ENCODE measurements at regions not wholly inside any gene's neighbourhood (a gene's known extent, or its start where the extent isn't known, plus 50 kb on each side); places are given as distances from the start of the nearest gene placed in this dataset.

DNA sequence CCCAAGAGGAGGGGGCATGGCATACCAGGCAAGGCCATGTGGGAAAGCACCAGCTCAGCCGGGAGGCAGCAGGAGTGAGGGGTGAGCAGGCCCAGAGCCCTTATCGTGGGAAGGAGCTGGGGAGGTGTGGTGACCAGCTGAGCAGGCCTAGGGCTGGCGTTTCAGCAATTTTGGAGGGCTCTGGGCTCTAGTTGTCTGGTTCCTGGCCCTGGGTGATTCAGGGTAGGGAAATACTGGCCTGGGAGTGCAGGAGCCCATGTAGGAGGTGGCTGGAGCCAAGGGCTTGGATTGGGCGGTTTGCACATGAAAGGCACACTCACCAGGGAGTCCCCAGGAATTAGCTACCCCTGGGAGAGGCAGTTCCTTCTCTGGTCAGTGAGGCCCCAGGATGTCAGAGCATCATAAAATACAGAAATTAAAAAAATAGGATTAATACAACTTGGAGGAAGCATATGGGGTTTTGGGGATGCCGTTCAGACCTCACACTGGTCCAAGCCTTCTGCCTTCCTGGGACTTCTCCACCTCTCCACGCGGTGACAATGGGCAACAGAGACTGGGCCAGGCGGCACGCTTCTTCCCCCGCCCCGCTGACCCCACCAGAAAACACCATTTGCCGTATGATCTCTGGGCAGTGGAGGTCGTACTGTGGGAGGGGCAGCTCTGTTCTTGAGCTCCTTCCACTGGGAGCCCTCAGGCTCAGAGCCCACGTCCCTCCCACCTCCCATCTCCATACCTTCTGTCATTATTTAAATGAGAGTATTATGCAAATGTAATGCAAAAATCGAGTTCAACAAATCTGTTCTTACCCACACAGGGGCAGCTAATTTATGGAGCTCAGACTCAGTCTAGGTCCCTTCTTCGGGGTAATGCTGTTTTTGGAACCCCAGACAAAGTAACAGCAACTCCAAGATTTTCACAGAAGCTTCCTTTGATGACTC lies 133.0 kb upstream of the FAM20C start:
- Histone ChIP-seq H3K4me1 (peaks cover 6% of the 10 kb centered on the region), H3K9me3 (no peaks in the 10 kb centered on the region), H3K36me3 (no peaks in the 10 kb centered on the region), H3K27ac (no peak overlapping the region), H3K4me3 (no peak overlapping the region), H3K27me3 (ENCODE audit: low read depth) (no peaks in the 10 kb centered on the region)
- peak; percentile 19 for DNase-seq
- no peak for ATAC-seq
- intact Hi-C loops (cut with DNase I): no loop called here
- TF ChIP-seq, protein P1, sequence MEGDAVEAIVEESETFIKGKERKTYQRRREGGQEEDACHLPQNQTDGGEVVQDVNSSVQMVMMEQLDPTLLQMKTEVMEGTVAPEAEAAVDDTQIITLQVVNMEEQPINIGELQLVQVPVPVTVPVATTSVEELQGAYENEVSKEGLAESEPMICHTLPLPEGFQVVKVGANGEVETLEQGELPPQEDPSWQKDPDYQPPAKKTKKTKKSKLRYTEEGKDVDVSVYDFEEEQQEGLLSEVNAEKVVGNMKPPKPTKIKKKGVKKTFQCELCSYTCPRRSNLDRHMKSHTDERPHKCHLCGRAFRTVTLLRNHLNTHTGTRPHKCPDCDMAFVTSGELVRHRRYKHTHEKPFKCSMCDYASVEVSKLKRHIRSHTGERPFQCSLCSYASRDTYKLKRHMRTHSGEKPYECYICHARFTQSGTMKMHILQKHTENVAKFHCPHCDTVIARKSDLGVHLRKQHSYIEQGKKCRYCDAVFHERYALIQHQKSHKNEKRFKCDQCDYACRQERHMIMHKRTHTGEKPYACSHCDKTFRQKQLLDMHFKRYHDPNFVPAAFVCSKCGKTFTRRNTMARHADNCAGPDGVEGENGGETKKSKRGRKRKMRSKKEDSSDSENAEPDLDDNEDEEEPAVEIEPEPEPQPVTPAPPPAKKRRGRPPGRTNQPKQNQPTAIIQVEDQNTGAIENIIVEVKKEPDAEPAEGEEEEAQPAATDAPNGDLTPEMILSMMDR (IDR thresholded peaks at IDR 0.05): no peak

DNA sequence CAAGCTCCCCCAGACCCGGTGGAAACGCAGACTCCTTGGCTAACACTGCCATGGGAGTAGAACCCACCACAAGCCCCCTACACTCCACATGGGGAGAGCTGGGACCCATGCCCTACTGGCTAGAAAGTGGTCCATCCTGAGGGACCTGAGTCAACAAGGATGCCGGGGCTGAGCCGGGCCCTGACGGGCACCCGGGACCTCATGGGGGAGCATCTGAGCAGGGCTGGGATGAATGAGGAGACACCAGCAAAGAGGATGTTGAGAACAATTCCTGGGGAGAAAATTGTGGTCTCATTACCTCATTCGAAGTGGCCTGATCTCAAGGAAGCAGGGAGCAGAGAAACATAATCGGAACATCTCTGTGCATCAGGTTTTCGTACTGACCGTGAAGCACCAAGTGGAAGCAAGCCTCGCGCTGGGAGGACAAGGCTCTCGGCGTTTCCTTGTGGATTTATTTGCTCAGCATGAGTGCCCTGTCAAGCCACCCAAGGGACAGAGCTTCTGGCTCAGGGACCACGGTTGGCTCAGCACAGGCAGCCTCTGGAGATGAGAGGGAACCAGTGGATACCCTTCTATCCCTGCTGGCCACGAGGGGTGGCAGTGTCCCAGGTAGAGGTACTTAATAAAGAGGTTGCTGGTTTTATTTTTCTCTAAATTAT lies 132.2 kb upstream of the FAM20C start:
- ATAC-seq (no peak), DNase-seq (peak; percentile 55)
- Histone ChIP-seq H3K27ac (no peak overlapping the region), H3K4me3 (no peak overlapping the region), H3K9me3 (no peaks in the 10 kb centered on the region), H3K27me3 (ENCODE audit: low read depth) (no peaks in the 10 kb centered on the region), H3K4me1 (peaks cover 6% of the 10 kb centered on the region), H3K36me3 (no peaks in the 10 kb centered on the region)
- TF ChIP-seq, protein P1 (IDR thresholded peaks at IDR 0.05): no peak
- intact Hi-C loops (cut with DNase I): no loop called here

DNA sequence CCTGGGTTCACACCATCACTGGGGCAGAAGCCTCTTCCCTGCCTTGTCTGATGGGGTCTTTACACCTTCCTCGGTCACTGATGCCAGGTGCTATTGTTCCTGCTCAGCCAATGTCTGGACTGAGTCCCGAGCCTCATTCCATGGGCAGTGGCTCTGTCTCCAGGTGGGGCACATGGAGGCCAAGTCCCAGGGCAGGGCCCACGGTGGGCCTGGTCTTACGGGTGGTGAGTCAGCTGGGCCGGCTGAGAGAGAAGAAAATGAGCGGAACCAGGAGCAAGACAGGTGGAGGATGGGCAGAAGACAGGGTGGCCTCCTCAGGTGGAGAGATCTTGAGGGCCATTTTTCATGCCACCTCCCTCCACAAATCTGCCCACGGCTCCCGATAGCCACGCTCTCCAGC lies 131.7 kb upstream of the FAM20C start:
- Histone ChIP-seq H3K27ac (no peak overlapping the region), H3K36me3 (no peaks in the 10 kb centered on the region), H3K4me1 (peaks cover 6% of the 10 kb centered on the region), H3K4me3 (no peak overlapping the region), H3K27me3 (ENCODE audit: low read depth) (no peaks in the 10 kb centered on the region), H3K9me3 (no peaks in the 10 kb centered on the region)
- TF ChIP-seq, protein P1 (IDR thresholded peaks at IDR 0.05): no peak
- peak; percentile 41 for DNase-seq
- ATAC-seq: no peak
- intact Hi-C loops (cut with DNase I): no loop called here

DNA sequence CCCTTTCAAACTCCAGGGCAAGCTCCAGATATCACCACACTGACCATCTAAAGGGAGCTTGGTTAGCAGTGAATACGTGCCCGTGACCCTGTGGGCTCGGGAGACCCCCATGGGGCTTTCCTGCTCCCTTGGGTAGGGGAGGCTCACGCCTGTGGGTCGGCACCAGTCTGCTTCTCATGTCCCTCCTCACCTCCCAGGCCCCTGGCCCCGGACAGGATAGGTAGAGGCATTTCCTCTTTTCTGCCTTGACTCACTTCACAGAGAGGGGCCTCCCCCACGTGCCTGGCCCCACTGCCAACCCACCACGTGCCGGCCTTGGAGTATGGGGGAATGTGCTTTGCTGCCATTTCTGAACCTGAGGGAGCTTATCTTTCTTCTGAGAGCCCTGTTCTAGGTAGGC lies 131.3 kb upstream of the FAM20C start:
- H3K4me3 ChIP-seq: no peak overlapping the region
- H3K36me3 ChIP-seq: no peaks in the 10 kb centered on the region
- H3K27me3 ChIP-seq (ENCODE audit: low read depth): no peaks in the 10 kb centered on the region
- peak; percentile 49 for DNase-seq
- TF ChIP-seq, protein P1 (IDR thresholded peaks at IDR 0.05): no peak
- peaks cover 6% of the 10 kb centered on the region for H3K4me1 ChIP-seq
- intact Hi-C loops (cut with DNase I): no loop called here
- ATAC-seq: no peak
- H3K9me3 ChIP-seq: no peaks in the 10 kb centered on the region
- H3K27ac ChIP-seq: no peak overlapping the region

DNA sequence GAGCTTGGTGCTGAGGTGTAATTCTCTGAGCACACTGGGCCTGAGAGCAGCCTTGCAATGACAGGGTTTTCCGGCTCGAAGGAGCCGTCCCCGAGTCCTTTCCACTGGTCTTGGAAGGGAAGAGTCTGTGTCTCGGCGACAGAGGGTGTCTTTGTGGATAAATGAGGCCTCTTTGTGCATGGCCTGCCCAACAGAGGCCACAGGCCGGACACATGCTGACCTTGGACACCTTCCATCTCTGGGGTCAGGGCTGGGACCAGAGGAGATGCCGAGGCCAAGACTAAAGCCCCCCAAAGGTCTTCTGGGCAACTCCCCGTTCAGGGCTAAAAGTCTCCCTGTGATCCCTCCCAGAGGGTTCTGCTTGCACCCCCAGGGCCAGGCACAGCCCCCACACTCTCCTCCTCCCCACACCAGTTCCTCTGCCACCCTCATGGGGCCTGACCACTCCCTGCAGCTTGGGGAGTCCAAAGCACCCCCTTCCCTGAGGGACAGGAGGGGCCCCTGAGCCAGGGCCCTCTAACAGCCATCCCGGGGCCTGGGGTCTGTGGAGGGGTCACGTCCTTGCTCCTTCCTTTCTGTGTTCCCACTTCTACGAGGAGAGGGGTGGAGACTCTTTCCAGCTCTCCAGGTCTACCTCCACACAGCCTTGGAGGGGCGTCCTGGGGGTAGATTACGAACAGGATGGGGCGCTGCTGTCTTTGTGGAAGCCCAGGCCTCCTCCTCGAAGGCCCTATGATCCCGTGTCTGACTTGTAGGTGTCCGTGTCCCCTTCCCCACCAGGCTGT lies 130.6 kb upstream of the FAM20C start:
- DNase-seq (peak; percentile 17), ATAC-seq (no peak)
- Histone ChIP-seq H3K4me1 (peaks cover 6% of the 10 kb centered on the region), H3K27me3 (ENCODE audit: low read depth) (no peaks in the 10 kb centered on the region), H3K4me3 (no peak overlapping the region), H3K27ac (no peak overlapping the region), H3K9me3 (no peaks in the 10 kb centered on the region), H3K36me3 (no peaks in the 10 kb centered on the region)
- intact Hi-C loops (cut with DNase I): no loop called here
- TF ChIP-seq, protein P1 (IDR thresholded peaks at IDR 0.05): no peak

Measured in lower lobe of right lung (tissue), 2 donors.